ENCODE measurements at regions not wholly inside any gene's neighbourhood (a gene's known extent, or its start where the extent isn't known, plus 50 kb on each side); places are given as distances from the start of the nearest gene placed in this dataset.
A peak's percentile ranks its signal among the peaks of the same experiment; 100 is the strongest.

DNA sequence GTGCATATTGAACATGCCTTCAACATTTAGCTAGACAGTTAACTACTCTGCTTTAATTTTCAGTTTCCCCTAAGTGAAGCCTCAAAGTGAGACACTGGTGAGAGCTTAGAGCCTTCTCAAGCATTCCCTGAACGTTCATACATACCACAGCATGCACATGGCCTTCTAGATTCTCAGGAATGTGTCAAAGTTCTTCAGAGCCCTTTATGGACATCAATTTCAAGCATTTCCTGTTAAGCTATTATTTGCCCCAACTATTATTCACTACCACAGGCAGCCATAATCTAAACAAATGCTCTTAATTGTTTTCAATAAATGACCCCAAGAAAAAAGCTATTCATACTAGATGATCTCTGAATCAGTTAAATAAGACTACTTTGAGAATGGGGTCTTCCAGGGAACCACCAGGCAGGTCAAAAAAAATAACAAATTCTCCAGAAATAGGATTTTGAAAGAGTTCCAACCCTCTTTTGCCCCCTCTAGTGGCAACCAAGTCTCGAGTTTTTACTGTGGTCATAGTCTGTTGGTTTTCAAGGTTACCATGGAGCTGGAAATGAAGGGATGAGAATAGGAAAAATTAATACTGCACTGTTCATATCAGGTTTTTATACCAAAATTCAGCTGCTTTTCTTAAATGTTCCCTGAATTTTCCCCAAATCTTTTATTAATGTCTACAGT lies 235.4 kb downstream of the RAB28 start:
- 36 to 51% methylated on average over 2 of the region's 2 CpGs for WGBS, 2 experiments (ENCODE audit: insufficient coverage in 1 of 2, insufficient read length in 1 of 2)
- Mint-ChIP-seq H3K9me3 (peaks cover 20% of the 10 kb centered on the region), H3K4me3 (no peak overlapping the region), H3K27me3 (ENCODE audit: insufficient read depth) (no peaks in the 10 kb centered on the region), H3K27ac (no peak overlapping the region), H3K36me3 (ENCODE audit: low read depth) (peaks cover 6% of the 10 kb centered on the region), H3K4me1 (peaks cover 8% of the 10 kb centered on the region)
- no peak overlapping the region for H3K4me3 ChIP-seq (ENCODE audit: low read length)
- no peaks in the 10 kb centered on the region for H3K27me3 ChIP-seq (ENCODE audit: control insufficient read depth, insufficient read depth, low read length, poor library complexity, severe bottlenecking)
- H3K9ac ChIP-seq (ENCODE audit: extremely low read depth, low read length, poor library complexity, severe bottlenecking), result no peak overlapping the region
- H3K27ac ChIP-seq (ENCODE audit: low read depth, low read length), result no peak overlapping the region
- peaks cover 27% of the 10 kb centered on the region for H3K9me3 ChIP-seq (ENCODE audit: control insufficient read depth, low read length)
- TF ChIP-seq, protein P1, sequence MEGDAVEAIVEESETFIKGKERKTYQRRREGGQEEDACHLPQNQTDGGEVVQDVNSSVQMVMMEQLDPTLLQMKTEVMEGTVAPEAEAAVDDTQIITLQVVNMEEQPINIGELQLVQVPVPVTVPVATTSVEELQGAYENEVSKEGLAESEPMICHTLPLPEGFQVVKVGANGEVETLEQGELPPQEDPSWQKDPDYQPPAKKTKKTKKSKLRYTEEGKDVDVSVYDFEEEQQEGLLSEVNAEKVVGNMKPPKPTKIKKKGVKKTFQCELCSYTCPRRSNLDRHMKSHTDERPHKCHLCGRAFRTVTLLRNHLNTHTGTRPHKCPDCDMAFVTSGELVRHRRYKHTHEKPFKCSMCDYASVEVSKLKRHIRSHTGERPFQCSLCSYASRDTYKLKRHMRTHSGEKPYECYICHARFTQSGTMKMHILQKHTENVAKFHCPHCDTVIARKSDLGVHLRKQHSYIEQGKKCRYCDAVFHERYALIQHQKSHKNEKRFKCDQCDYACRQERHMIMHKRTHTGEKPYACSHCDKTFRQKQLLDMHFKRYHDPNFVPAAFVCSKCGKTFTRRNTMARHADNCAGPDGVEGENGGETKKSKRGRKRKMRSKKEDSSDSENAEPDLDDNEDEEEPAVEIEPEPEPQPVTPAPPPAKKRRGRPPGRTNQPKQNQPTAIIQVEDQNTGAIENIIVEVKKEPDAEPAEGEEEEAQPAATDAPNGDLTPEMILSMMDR (conservative IDR thresholded peaks at IDR 0.05), result peak; percentile 81
- no peak for DNase-seq
- peaks cover 4% of the 10 kb centered on the region for H3K4me1 ChIP-seq (ENCODE audit: control insufficient read depth, insufficient read depth, low read length)
- no peaks in the 10 kb centered on the region for H3K36me3 ChIP-seq (ENCODE audit: control insufficient read depth, insufficient read depth, low read length)

DNA sequence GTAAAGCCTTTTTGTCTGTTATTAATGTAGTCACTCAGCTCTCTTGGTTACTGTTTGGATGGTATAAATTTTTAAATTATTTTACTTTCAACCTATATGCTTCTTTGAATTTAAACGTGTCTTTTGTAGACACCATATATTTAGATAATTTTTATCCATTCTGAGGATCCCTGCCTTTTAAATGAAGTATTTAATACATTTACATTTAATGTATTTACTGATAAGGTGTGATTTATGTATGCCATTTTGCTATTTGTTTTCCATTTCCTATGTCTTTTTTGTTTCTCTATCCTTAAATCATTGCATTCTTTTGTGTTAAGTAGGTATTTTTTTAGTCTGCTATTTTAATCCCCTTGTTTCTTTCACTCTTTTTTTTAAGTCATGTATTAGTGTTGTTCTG lies 238.0 kb downstream of the RAB28 start:
- WGBS, 2 experiments (ENCODE audit: insufficient coverage in 1 of 2, insufficient read length in 1 of 2), result no CpG with 5 or more reads among the region's 1 CpG
- Histone ChIP-seq H3K27ac (ENCODE audit: low read depth, low read length) (no peak overlapping the region), H3K9me3 (ENCODE audit: control insufficient read depth, low read length) (peaks cover 27% of the 10 kb centered on the region), H3K4me1 (ENCODE audit: control insufficient read depth, insufficient read depth, low read length) (peaks cover 4% of the 10 kb centered on the region), H3K27me3 (ENCODE audit: control insufficient read depth, insufficient read depth, low read length, poor library complexity, severe bottlenecking) (no peaks in the 10 kb centered on the region), H3K9ac (ENCODE audit: extremely low read depth, low read length, poor library complexity, severe bottlenecking) (no peak overlapping the region), H3K4me3 (ENCODE audit: low read length) (no peak overlapping the region), H3K36me3 (ENCODE audit: control insufficient read depth, insufficient read depth, low read length) (no peaks in the 10 kb centered on the region)
- H3K27me3 Mint-ChIP-seq (ENCODE audit: insufficient read depth), result no peaks in the 10 kb centered on the region
- peaks cover 20% of the 10 kb centered on the region for H3K9me3 Mint-ChIP-seq
- no peak overlapping the region for H3K27ac Mint-ChIP-seq
- peaks cover 6% of the 10 kb centered on the region for H3K36me3 Mint-ChIP-seq (ENCODE audit: low read depth)
- H3K4me3 Mint-ChIP-seq, result no peak overlapping the region
- TF ChIP-seq, protein P1 (conservative IDR thresholded peaks at IDR 0.05), result no peak
- peaks cover 8% of the 10 kb centered on the region for H3K4me1 Mint-ChIP-seq
- no peak for DNase-seq

DNA sequence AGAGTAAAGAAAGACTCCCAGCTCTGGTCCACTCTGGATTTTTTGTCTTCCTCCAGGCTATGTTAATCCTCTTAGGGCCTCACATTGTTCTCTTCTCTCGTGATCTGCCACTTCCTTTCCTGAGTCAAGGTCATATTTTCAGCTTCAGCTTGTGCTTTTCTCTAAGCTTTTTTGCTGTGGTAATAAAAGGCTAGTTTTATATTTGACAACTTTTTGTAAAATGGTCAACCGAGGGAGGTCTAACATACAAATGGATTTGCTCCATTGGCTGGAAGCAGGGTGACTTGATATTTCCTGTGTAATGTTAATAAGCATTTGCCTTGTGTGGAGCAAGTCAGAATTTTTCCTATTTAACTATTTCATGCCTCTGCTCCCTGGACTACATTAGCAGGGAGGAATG lies 239.7 kb downstream of the RAB28 start:
- 64% methylated on average over 2 of the region's 2 CpGs; no CpG with 5 or more reads in 1 of the 2 experiments for WGBS, 2 experiments (ENCODE audit: insufficient coverage in 1 of 2, insufficient read length in 1 of 2)
- Mint-ChIP-seq H3K4me3 (no peak overlapping the region), H3K27me3 (ENCODE audit: insufficient read depth) (no peaks in the 10 kb centered on the region), H3K36me3 (ENCODE audit: low read depth) (peaks cover 6% of the 10 kb centered on the region), H3K9me3 (peaks cover 20% of the 10 kb centered on the region), H3K4me1 (peaks cover 6% of the 10 kb centered on the region), H3K27ac (peak overlapping the region; percentile 2)
- Histone ChIP-seq H3K9me3 (ENCODE audit: control insufficient read depth, low read length) (peaks cover 27% of the 10 kb centered on the region), H3K27me3 (ENCODE audit: control insufficient read depth, insufficient read depth, low read length, poor library complexity, severe bottlenecking) (no peaks in the 10 kb centered on the region), H3K27ac (ENCODE audit: low read depth, low read length) (no peak overlapping the region), H3K4me1 (ENCODE audit: control insufficient read depth, insufficient read depth, low read length) (peaks cover 4% of the 10 kb centered on the region), H3K4me3 (ENCODE audit: low read length) (peak overlapping the region; percentile 49), H3K36me3 (ENCODE audit: control insufficient read depth, insufficient read depth, low read length) (no peaks in the 10 kb centered on the region), H3K9ac (ENCODE audit: extremely low read depth, low read length, poor library complexity, severe bottlenecking) (no peak overlapping the region)
- TF ChIP-seq, protein P1 (conservative IDR thresholded peaks at IDR 0.05), result no peak
- no peak for DNase-seq
